Aorta (tissue), 5 donors: ENCODE measurements at regions not wholly inside any gene's neighbourhood (a gene's known extent, or its start where the extent isn't known, plus 50 kb on each side); places are given as distances from the start of the nearest gene placed in this dataset.
"Not testable (repeated sequence)": the region's sequence is repeated elsewhere in the genome, so short reads cannot be mapped to it uniquely, and the experiment has no call there.

Source experiments
- ATAC-seq: fragments of 200-7000 bp; cut with Tn5 transposase; one replicate; pipeline ENCODE4 v1.9.1; 2022; ENCODE audit warnings: moderate library complexity; ENCODE audit not compliant: low FRiP score
- DNase-seq, 2 donors: peaks; one replicate each; pipeline ENCODE4 v3.0.0-alpha.2; 2020
- H3K27ac ChIP-seq, 2 donors: one replicate each; pipeline ENCODE4 v1.5.1; 2013; ENCODE audit warnings: low read length in 2 of 2, mild to moderate bottlenecking in 2 of 2, moderate library complexity in 2 of 2, control low read depth in 1 of 2, inconsistent platforms in 1 of 2, low read depth in 1 of 2
- H3K27me3 ChIP-seq, 2 donors: one replicate each; pipeline ENCODE4 v1.6.1; 2013; ENCODE audit warnings: control low read depth in 1 of 2, low read length in 1 of 2, mild to moderate bottlenecking in 1 of 2, moderate library complexity in 1 of 2; ENCODE audit not compliant: insufficient read depth in 2 of 2, control insufficient read depth in 1 of 2
- H3K36me3 ChIP-seq, 2 donors: one replicate each; pipeline ENCODE4 v1.6.1; 2013; ENCODE audit warnings: control low read depth in 1 of 2, low read length in 1 of 2, mild to moderate bottlenecking in 1 of 2; ENCODE audit not compliant: insufficient read depth in 2 of 2, control insufficient read depth in 1 of 2
- H3K4me1 ChIP-seq, 2 donors: one replicate each; pipeline ENCODE4 v1.6.1; 2013; ENCODE audit warnings: low read length in 2 of 2, control low read depth in 1 of 2, mild to moderate bottlenecking in 1 of 2, moderate library complexity in 1 of 2; ENCODE audit not compliant: insufficient read depth in 2 of 2, control insufficient read depth in 1 of 2
- H3K4me3 ChIP-seq, 2 donors: one replicate each; pipeline ENCODE4 v1.5.1; 2013; ENCODE audit warnings: low read length in 2 of 2, control low read depth in 1 of 2, mild to moderate bottlenecking in 1 of 2
- H3K9me3 ChIP-seq: one replicate; pipeline ENCODE4 v1.6.1; 2013; ENCODE audit warnings: mild to moderate bottlenecking, low read length; ENCODE audit not compliant: control insufficient read depth
- WGBS, 2 donors: extraction: QIAGEN DNeasy Blood & Tissue Kit; methylation state at CpG; one replicate each; pipeline ENCODE4 v1.1.7; 2013; 5-methylcytosine and 5-hydroxymethylcytosine counted together
- intact Hi-C, 2 donors: fragments of 100-400 bp; cut with DNase I; formaldehyde crosslinking; loops; one replicate each; pipeline versions ENCODE4 v1.14.2 to v1.15.0; 2022
- donor health status: healthy with polysubstance abuse.
- donor health status: Bipolar disorder and iron deficiency.
- donor health status: DM: no; HTN: no; CAD: no.
- donor health status: DM: no; HTN: no; CAD: no.
- donor health status: DM: yes; HTN: yes; CAD: no.

DNA sequence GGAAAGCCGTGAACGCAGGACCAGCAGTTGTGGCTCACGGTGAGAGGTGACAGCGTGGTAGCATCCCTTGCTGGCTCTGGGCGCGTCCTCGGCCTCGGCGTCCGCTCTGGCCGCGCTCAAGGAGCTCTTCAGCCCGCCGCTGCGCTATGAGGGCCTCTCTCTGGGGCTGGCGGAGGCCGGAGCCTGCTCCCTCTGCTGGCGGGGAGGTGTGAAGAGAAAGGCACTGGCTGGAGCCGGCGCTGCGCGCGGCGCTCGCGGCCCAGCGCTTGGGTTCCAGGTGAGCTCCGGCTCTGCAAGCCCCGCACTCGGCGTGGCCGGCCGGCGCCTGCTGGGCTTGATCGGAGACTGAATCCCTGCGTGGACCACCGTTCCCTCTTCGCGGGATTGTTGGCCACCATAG is 705.6 kb downstream of the SEMA5A start:
- Histone ChIP-seq H3K4me1 (no peaks in the 10 kb centered on the region), H3K27ac (no peak overlapping the region), H3K4me3 (no peak overlapping the region), H3K36me3 (no peaks in the 10 kb centered on the region), H3K27me3 (no peaks in the 10 kb centered on the region), H3K9me3 (no peaks in the 10 kb centered on the region)
- 71 to 80% methylated on average over 38 to 39 of the region's 39 CpGs for WGBS, 2 donors
- ATAC-seq (no peak), DNase-seq (no peak)
- intact Hi-C loops = no loop called here

DNA sequence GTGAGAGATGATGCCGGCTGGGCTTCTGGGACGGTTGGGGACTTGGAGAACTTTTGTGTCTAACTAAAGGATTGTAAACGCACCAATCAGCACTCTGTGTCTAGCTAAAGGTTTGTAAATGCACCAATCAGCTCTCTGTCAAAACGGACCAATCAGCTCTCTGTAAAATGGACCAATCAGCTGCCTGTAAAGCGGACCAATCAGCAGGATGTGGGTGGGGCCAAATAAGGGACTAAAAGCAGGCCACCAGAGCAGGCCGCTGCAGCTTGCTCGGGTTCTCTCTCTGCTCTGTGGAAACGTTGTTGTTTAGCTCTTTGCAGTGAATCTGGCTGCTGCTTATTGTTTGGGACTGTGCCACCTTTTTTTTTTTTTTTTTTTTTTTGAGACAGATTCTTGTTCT is 705.1 kb downstream of the SEMA5A start:
- H3K4me1 ChIP-seq, ATAC-seq, intact Hi-C loops, H3K36me3 ChIP-seq, H3K27ac ChIP-seq, H3K9me3 ChIP-seq, DNase-seq, H3K27me3 ChIP-seq, H3K4me3 ChIP-seq: not testable (repeated sequence)
- WGBS, 2 donors = 90% methylated on average over 8 of the region's 8 CpGs

DNA sequence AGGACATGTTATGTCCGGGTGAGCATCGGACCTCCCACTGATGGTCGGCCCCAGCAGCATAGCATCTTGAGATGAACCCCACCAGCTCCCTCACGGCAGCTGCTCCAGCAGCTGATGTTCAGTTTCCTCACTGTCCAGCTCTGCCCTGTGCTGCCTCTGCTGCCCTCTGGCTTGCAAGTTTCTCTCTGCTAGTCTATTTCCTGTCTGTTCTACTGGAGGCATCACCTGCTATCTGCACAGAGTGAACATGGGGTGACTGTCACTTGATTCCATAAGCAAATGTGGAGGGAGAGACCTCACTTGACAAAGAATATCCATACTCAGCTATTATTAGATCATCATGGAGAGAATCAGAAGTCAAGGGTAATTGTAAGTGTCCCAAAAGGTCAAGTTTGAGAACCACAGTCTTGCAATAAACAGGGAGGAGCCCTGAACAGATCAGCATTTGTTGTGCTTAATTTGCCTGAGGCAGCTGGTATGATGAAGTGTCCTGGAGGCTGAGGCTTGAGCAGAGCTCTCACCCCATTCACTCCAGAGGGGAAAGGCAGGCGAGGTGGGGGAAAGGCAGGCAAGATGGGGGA is 702.8 kb downstream of the SEMA5A start:
- H3K36me3 ChIP-seq = no peaks in the 10 kb centered on the region
- no peak overlapping the region for H3K27ac ChIP-seq
- no peaks in the 10 kb centered on the region for H3K9me3 ChIP-seq
- whole genome bisulfite sequencing, 2 donors = 80 to 84% methylated on average over 5 of the region's 5 CpGs
- DNase-seq (no peak), ATAC-seq (no peak)
- no peaks in the 10 kb centered on the region for H3K27me3 ChIP-seq
- intact Hi-C loops = no loop called here
- no peaks in the 10 kb centered on the region for H3K4me1 ChIP-seq
- no peak overlapping the region for H3K4me3 ChIP-seq

DNA sequence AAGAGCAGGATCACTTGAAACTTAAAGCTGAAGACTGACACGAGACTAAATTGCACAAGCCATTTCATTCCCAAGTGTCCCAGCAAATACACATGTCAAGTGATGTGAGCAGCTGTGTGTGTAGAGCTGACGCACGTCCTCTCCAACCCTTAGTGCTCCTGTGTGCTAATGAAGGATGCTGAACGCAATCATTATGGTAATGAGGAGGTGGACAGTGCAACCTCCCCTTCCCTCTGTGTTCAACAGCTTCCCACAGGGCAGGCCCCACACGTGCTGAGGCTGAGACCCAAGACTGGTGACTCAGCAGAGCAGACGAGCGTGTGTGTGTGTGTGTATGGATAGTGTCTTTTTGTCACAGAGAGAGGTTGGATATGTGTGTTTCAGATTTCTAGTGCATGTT is 702.1 kb downstream of the SEMA5A start:
- no peaks in the 10 kb centered on the region for H3K9me3 ChIP-seq
- H3K4me1 ChIP-seq = no peaks in the 10 kb centered on the region
- intact Hi-C loops = no loop called here
- no peak for DNase-seq
- H3K4me3 ChIP-seq = no peak overlapping the region
- H3K27ac ChIP-seq = no peak overlapping the region
- no peaks in the 10 kb centered on the region for H3K27me3 ChIP-seq
- H3K36me3 ChIP-seq = no peaks in the 10 kb centered on the region
- peak; percentile 78 for ATAC-seq
- WGBS, 2 donors = 62 to 67% methylated on average over 7 of the region's 7 CpGs

DNA sequence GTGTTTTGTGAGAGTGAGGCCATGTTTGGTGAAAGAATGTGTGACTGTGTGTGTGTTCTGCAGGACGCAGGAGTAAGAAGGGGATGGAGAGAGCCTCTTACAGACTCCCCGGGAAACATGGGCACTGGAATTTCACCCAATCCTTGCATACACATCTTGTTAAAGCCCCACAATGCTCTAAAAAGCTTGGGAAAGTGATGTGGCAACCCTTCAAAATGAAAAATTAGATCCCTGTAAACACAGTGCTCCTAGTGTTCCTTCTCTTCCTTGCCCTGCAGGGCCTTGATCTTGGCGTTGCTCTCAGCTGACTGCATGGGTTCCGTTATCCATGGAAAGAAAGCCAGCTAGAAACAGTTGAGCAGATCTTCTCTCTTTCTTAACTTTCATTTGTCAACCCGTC is 701.7 kb downstream of the SEMA5A start:
- Histone ChIP-seq H3K36me3 (no peaks in the 10 kb centered on the region), H3K4me1 (no peaks in the 10 kb centered on the region), H3K27me3 (no peaks in the 10 kb centered on the region), H3K9me3 (no peaks in the 10 kb centered on the region), H3K27ac (no peak overlapping the region), H3K4me3 (no peak overlapping the region)
- WGBS, 2 donors = 53 to 64% methylated on average over 5 of the region's 5 CpGs
- DNase-seq (no peak), ATAC-seq (peak; percentile 47)
- intact Hi-C loops = no loop called here

DNA sequence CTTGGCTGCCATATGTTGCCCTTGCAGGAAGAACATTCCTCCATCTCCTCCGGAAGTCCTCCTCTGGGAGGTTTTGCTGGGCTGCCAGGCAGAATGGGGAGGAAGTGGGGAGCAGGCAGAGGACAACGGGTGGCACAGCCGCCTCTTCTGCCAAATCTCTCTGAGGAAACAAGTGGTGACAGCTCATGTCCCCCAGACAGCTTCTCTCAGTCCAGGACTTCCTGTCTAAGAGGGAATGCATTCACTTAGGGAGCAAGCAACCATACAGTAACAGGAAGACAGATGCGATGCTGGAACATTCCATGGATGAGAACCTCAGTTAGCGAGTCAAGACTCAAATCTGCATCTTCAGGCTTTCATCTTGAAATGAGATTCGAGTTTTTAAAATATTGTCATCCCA is 701.0 kb downstream of the SEMA5A start:
- 72 to 75% methylated on average over 6 of the region's 6 CpGs for WGBS, 2 donors
- no peak for ATAC-seq
- intact Hi-C loops = no loop called here

DNA sequence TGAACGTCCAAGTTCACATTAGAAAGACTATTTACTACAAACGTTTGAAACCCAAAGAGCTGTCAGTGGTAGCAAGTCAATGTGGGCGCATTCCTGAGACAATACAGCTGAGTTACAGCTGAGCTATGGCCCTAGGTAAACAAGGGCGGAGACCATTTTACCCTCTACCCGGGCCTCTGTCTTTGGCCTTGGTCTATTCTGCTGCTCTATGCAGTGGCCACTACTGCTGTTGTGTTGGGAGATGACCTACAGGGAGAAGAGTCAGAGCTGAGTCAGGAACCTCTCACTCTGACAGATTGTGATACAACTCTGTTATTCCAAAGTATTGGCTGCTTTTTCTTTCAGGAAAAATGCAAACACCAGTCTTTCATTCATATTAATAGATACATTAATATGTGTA is 700.6 kb downstream of the SEMA5A start:
- WGBS, 2 donors = 83 to 86% methylated on average over 5 of the region's 5 CpGs
- H3K9me3 ChIP-seq = no peaks in the 10 kb centered on the region
- no peak overlapping the region for H3K4me3 ChIP-seq
- no peaks in the 10 kb centered on the region for H3K4me1 ChIP-seq
- intact Hi-C loops = no loop called here
- H3K27me3 ChIP-seq = no peaks in the 10 kb centered on the region
- ATAC-seq (no peak), DNase-seq (no peak)
- no peak overlapping the region for H3K27ac ChIP-seq
- H3K36me3 ChIP-seq = no peaks in the 10 kb centered on the region

More for the DNA sequence above, 701.0 kb downstream of the SEMA5A start:
- no peak for DNase-seq
- H3K9me3 ChIP-seq = no peaks in the 10 kb centered on the region
- H3K27me3 ChIP-seq = no peaks in the 10 kb centered on the region
- no peaks in the 10 kb centered on the region for H3K4me1 ChIP-seq
- no peak overlapping the region for H3K4me3 ChIP-seq
- H3K27ac ChIP-seq = no peak overlapping the region
- no peaks in the 10 kb centered on the region for H3K36me3 ChIP-seq

DNA sequence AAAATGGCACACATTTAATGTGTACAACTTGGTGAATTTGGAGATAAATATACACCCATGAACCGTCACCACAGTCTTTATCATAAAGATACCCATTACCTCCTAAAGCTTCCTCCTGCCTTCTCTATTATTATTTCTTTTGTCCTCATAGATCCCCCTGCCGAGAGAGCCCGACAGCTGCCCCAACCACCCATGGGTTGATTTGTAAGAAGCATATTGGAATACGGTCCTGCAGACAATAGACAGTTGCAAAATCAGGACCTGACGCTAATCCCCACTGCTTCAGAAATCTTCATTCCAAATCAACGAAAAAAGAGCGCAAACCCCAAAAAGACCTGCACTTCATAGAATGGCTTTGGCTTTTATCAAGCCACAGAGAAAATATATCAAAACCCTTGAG is 697.5 kb downstream of the SEMA5A start:
- Histone ChIP-seq H3K36me3 (no peaks in the 10 kb centered on the region), H3K4me3 (no peak overlapping the region), H3K27me3 (no peaks in the 10 kb centered on the region), H3K4me1 (no peaks in the 10 kb centered on the region), H3K9me3 (no peaks in the 10 kb centered on the region), H3K27ac (no peak overlapping the region)
- DNase-seq (no peak), ATAC-seq (no peak)
- WGBS, 2 donors = 78 to 83% methylated on average over 7 of the region's 7 CpGs
- intact Hi-C loops = no loop called here

DNA sequence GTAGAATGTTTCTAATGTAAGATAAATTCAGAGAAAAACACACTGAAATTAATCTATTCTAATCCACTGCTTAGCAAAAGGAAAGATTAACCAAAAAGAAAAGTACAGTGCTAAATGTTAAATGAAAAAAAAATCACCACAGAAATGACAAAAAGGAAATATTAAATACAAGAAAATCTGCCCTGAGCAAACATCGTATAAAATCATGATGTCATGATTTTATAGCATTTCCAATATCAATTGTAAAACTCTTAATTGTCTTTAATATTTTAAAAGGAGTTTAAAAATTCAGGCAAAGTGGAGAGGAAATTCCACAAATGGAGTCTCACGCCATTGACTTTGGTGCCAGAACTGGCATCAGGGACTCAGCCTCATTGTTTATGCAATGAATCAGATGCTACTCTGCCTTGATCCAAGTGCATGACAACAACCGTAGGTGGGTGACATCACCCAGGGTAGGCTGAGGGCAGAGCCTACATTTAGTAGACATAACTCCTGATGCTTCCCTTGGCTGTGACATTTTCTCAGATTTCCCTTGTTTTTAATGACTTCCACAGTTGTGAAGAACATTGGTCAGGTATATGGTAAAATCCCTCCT is 696.8 kb downstream of the SEMA5A start:
- WGBS, 2 donors = 28 to 29% methylated on average over 3 of the region's 3 CpGs
- DNase-seq = peak in 1 of 2 donors; percentile 59

More for the DNA sequence above, 696.8 kb downstream of the SEMA5A start:
- Histone ChIP-seq H3K27me3 (no peaks in the 10 kb centered on the region), H3K27ac (no peak overlapping the region), H3K4me3 (no peak overlapping the region), H3K4me1 (no peaks in the 10 kb centered on the region), H3K36me3 (no peaks in the 10 kb centered on the region), H3K9me3 (no peaks in the 10 kb centered on the region)
- ATAC-seq = no peak
- intact Hi-C loops = no loop called here
